ENCODE measurements at regions not wholly inside any gene's neighbourhood (a gene's known extent, or its start where the extent isn't known, plus 50 kb on each side); places are given as distances from the start of the nearest gene placed in this dataset.
"Not testable (repeated sequence)": the region's sequence is repeated elsewhere in the genome, so short reads cannot be mapped to it uniquely, and the experiment has no call there.

- Mint-ChIP-seq H3K9me3 (ENCODE audit: low read depth) (peaks cover 2% of the 10 kb centered on the region), H3K27ac (no peak overlapping the region), H3K27me3 (no peaks in the 10 kb centered on the region), H3K36me3 (no peaks in the 10 kb centered on the region), H3K4me3 (no peak overlapping the region), H3K4me1 (no peaks in the 10 kb centered on the region)
- CTCF ChIA-PET = no interaction called here
- ATAC-seq (no peak), DNase-seq (no peak)
Measured at GRCh38 chr13:68970532-68970931, 1137.1 kb upstream of the ATXN8OS start.

- Mint-ChIP-seq H3K4me1 (no peaks in the 10 kb centered on the region), H3K9me3 (ENCODE audit: low read depth) (peaks cover 13% of the 10 kb centered on the region), H3K36me3 (no peaks in the 10 kb centered on the region), H3K27ac (no peak overlapping the region), H3K27me3 (no peaks in the 10 kb centered on the region), H3K4me3 (no peak overlapping the region)
- CTCF ChIA-PET = no interaction called here
- no peak for DNase-seq
- no peak for ATAC-seq
Measured at GRCh38 chr13:68948586-68948985, 1159.0 kb upstream of the ATXN8OS start.

GRCh38 chr13:68944272-68944671, 1163.4 kb upstream of the ATXN8OS start:
- H3K4me1 Mint-ChIP-seq = no peaks in the 10 kb centered on the region
- no peak for DNase-seq
- no peak overlapping the region for H3K27ac Mint-ChIP-seq
- H3K36me3 Mint-ChIP-seq = no peaks in the 10 kb centered on the region
- no peak overlapping the region for H3K4me3 Mint-ChIP-seq
- H3K9me3 Mint-ChIP-seq (ENCODE audit: low read depth) = peaks cover 8% of the 10 kb centered on the region
- H3K27me3 Mint-ChIP-seq = no peaks in the 10 kb centered on the region
- no peak for ATAC-seq
- CTCF ChIA-PET = no interaction called here

- CTCF ChIA-PET = no interaction called here
- no peaks in the 10 kb centered on the region for H3K4me1 Mint-ChIP-seq
- no peak for ATAC-seq
- H3K27me3 Mint-ChIP-seq = no peaks in the 10 kb centered on the region
- H3K36me3 Mint-ChIP-seq = no peaks in the 10 kb centered on the region
- peaks cover 10% of the 10 kb centered on the region for H3K9me3 Mint-ChIP-seq (ENCODE audit: low read depth)
- DNase-seq = no peak
- no peak overlapping the region for H3K27ac Mint-ChIP-seq
- no peak overlapping the region for H3K4me3 Mint-ChIP-seq
Measured at GRCh38 chr13:68940049-68940448, 1167.6 kb upstream of the ATXN8OS start.

GRCh38 chr13:68938639-68939038, 1169.0 kb upstream of the ATXN8OS start:
- CTCF ChIA-PET = no interaction called here
- DNase-seq (no peak), ATAC-seq (no peak)
- H3K4me3 Mint-ChIP-seq = no peak overlapping the region
- no peak overlapping the region for H3K27ac Mint-ChIP-seq
- H3K27me3 Mint-ChIP-seq = no peaks in the 10 kb centered on the region
- H3K4me1 Mint-ChIP-seq = no peaks in the 10 kb centered on the region
- H3K36me3 Mint-ChIP-seq = no peaks in the 10 kb centered on the region
- H3K9me3 Mint-ChIP-seq (ENCODE audit: low read depth) = peaks cover 7% of the 10 kb centered on the region

GRCh38 chr13:68929075-68929745, 1178.4 kb upstream of the ATXN8OS start:
- H3K36me3 Mint-ChIP-seq = no peaks in the 10 kb centered on the region
- DNase-seq = no peak
- peaks cover 3% of the 10 kb centered on the region for H3K9me3 Mint-ChIP-seq (ENCODE audit: low read depth)
- no peaks in the 10 kb centered on the region for H3K4me1 Mint-ChIP-seq
- ATAC-seq = no peak
- H3K27me3 Mint-ChIP-seq = no peaks in the 10 kb centered on the region
- H3K27ac Mint-ChIP-seq = no peak overlapping the region
- no peak overlapping the region for H3K4me3 Mint-ChIP-seq
- CTCF ChIA-PET = no interaction called here

GRCh38 chr13:68927387-68928026, 1180.1 kb upstream of the ATXN8OS start:
- Mint-ChIP-seq H3K27ac (no peak overlapping the region), H3K27me3 (no peaks in the 10 kb centered on the region), H3K4me3 (no peak overlapping the region), H3K4me1 (no peaks in the 10 kb centered on the region), H3K36me3 (no peaks in the 10 kb centered on the region), H3K9me3 (ENCODE audit: low read depth) (peaks cover 3% of the 10 kb centered on the region)
- ATAC-seq (no peak), DNase-seq (no peak)
- CTCF ChIA-PET = no interaction called here

GRCh38 chr13:68923995-68924394, 1183.6 kb upstream of the ATXN8OS start:
- CTCF ChIA-PET = no interaction called here
- ATAC-seq = no peak
- H3K27me3 Mint-ChIP-seq = no peaks in the 10 kb centered on the region
- H3K9me3 Mint-ChIP-seq (ENCODE audit: low read depth) = peaks cover 4% of the 10 kb centered on the region
- H3K4me3 Mint-ChIP-seq = no peak overlapping the region
- H3K27ac Mint-ChIP-seq = no peak overlapping the region
- no peaks in the 10 kb centered on the region for H3K4me1 Mint-ChIP-seq
- no peak for DNase-seq
- H3K36me3 Mint-ChIP-seq = no peaks in the 10 kb centered on the region

- Mint-ChIP-seq H3K4me1 (no peaks in the 10 kb centered on the region), H3K36me3 (no peaks in the 10 kb centered on the region), H3K9me3 (ENCODE audit: low read depth) (peaks cover 21% of the 10 kb centered on the region), H3K4me3 (no peak overlapping the region), H3K27ac (no peak overlapping the region), H3K27me3 (no peaks in the 10 kb centered on the region)
- DNase-seq (no peak), ATAC-seq (no peak)
- CTCF ChIA-PET = no interaction called here
Measured at GRCh38 chr13:68908879-68909278, 1198.7 kb upstream of the ATXN8OS start.

GRCh38 chr13:68905186-68905585, 1202.4 kb upstream of the ATXN8OS start:
- H3K36me3 Mint-ChIP-seq = no peaks in the 10 kb centered on the region
- CTCF ChIA-PET = no interaction called here
- H3K9me3 Mint-ChIP-seq (ENCODE audit: low read depth) = peaks cover 13% of the 10 kb centered on the region
- H3K27me3 Mint-ChIP-seq = no peaks in the 10 kb centered on the region
- no peak overlapping the region for H3K4me3 Mint-ChIP-seq
- H3K4me1 Mint-ChIP-seq = no peaks in the 10 kb centered on the region
- H3K27ac Mint-ChIP-seq = no peak overlapping the region
- ATAC-seq (no peak), DNase-seq (no peak)

- H3K27me3 Mint-ChIP-seq = no peaks in the 10 kb centered on the region
- H3K4me3 Mint-ChIP-seq = no peak overlapping the region
- no peak overlapping the region for H3K27ac Mint-ChIP-seq
- ATAC-seq (no peak), DNase-seq (no peak)
- H3K9me3 Mint-ChIP-seq (ENCODE audit: low read depth) = peaks cover 4% of the 10 kb centered on the region
- H3K4me1 Mint-ChIP-seq = no peaks in the 10 kb centered on the region
- CTCF ChIA-PET = no interaction called here
- no peaks in the 10 kb centered on the region for H3K36me3 Mint-ChIP-seq
Measured at GRCh38 chr13:68897331-68897928, 1210.2 kb upstream of the ATXN8OS start.

- Mint-ChIP-seq H3K27me3 (no peaks in the 10 kb centered on the region), H3K4me3 (no peak overlapping the region), H3K36me3 (no peaks in the 10 kb centered on the region), H3K9me3 (ENCODE audit: low read depth) (peaks cover 10% of the 10 kb centered on the region), H3K4me1 (no peaks in the 10 kb centered on the region), H3K27ac (no peak overlapping the region)
- DNase-seq = no peak
- no peak for ATAC-seq
- CTCF ChIA-PET = no interaction called here
Measured at GRCh38 chr13:68895696-68896095, 1211.9 kb upstream of the ATXN8OS start.

- H3K4me3 Mint-ChIP-seq, H3K4me1 Mint-ChIP-seq, H3K27ac Mint-ChIP-seq, H3K27me3 Mint-ChIP-seq, CTCF ChIA-PET, H3K36me3 Mint-ChIP-seq, DNase-seq, ATAC-seq: not testable (repeated sequence)
- H3K9me3 Mint-ChIP-seq (ENCODE audit: low read depth) = peaks cover 11% of the 10 kb centered on the region
Measured at GRCh38 chr13:68893721-68894120, 1213.9 kb upstream of the ATXN8OS start.

- peaks cover 11% of the 10 kb centered on the region for H3K9me3 Mint-ChIP-seq (ENCODE audit: low read depth)
- H3K27me3 Mint-ChIP-seq, DNase-seq, H3K27ac Mint-ChIP-seq, ATAC-seq, H3K4me1 Mint-ChIP-seq, CTCF ChIA-PET, H3K4me3 Mint-ChIP-seq, H3K36me3 Mint-ChIP-seq: not testable (repeated sequence)
Measured at GRCh38 chr13:68892596-68892995, 1215.0 kb upstream of the ATXN8OS start.

All from activated CD8-positive, alpha-beta memory T cell treated with anti-CD3 and anti-CD28 coated beads, Interleukin-2, amount 10 ng/mL, durations not matched to agents 7 days and 5 days (primary cell).